ENCODE measurements at regions not wholly inside any gene's neighbourhood (a gene's known extent, or its start where the extent isn't known, plus 50 kb on each side); places are given as distances from the start of the nearest gene placed in this dataset.
"Not testable (repeated sequence)": the region's sequence is repeated elsewhere in the genome, so short reads cannot be mapped to it uniquely, and the experiment has no call there.

GRCh38 chr11:67802623-67803022, 128.2 kb upstream of the ALDH3B2 start:
- not testable (repeated sequence) for H3K9me3 Mint-ChIP-seq, H3K36me3 Mint-ChIP-seq, H3K4me3 Mint-ChIP-seq, ATAC-seq, H3K27ac Mint-ChIP-seq, H3K27me3 Mint-ChIP-seq
- peaks cover 17% of the 10 kb centered on the region for H3K4me1 Mint-ChIP-seq

GRCh38 chr11:67801397-67801796, 127.0 kb upstream of the ALDH3B2 start:
- H3K27ac Mint-ChIP-seq, H3K9me3 Mint-ChIP-seq, H3K36me3 Mint-ChIP-seq, H3K4me3 Mint-ChIP-seq, H3K27me3 Mint-ChIP-seq, ATAC-seq: not testable (repeated sequence)
- peaks cover 13% of the 10 kb centered on the region for H3K4me1 Mint-ChIP-seq

- not testable (repeated sequence) for H3K27me3 Mint-ChIP-seq, H3K9me3 Mint-ChIP-seq, H3K4me3 Mint-ChIP-seq, H3K27ac Mint-ChIP-seq, ATAC-seq, H3K36me3 Mint-ChIP-seq
- peaks cover 11% of the 10 kb centered on the region for H3K4me1 Mint-ChIP-seq
These were observed 126.2 kb upstream of the ALDH3B2 start for GRCh38 chr11:67800591-67800990.

GRCh38 chr11:67799808-67800207, 125.4 kb upstream of the ALDH3B2 start:
- H3K4me1 Mint-ChIP-seq = peaks cover 11% of the 10 kb centered on the region
- H3K36me3 Mint-ChIP-seq, ATAC-seq, H3K27ac Mint-ChIP-seq, H3K9me3 Mint-ChIP-seq, H3K4me3 Mint-ChIP-seq, H3K27me3 Mint-ChIP-seq: not testable (repeated sequence)

GRCh38 chr11:67797726-67798521, 123.5 kb upstream of the ALDH3B2 start:
- H3K4me3 Mint-ChIP-seq, H3K4me1 Mint-ChIP-seq, H3K9me3 Mint-ChIP-seq, ATAC-seq, H3K36me3 Mint-ChIP-seq, H3K27ac Mint-ChIP-seq, H3K27me3 Mint-ChIP-seq: not testable (repeated sequence)

GRCh38 chr11:67795746-67796145, 121.3 kb upstream of the ALDH3B2 start:
- H3K36me3 Mint-ChIP-seq = peaks cover 4% of the 10 kb centered on the region
- H3K27me3 Mint-ChIP-seq = peaks cover 21% of the 10 kb centered on the region
- H3K4me3 Mint-ChIP-seq = no peak overlapping the region
- ATAC-seq = no peak
- peaks cover 13% of the 10 kb centered on the region for H3K4me1 Mint-ChIP-seq
- no peaks in the 10 kb centered on the region for H3K9me3 Mint-ChIP-seq
- no peak overlapping the region for H3K27ac Mint-ChIP-seq

- peaks cover 22% of the 10 kb centered on the region for H3K27me3 Mint-ChIP-seq
- peaks cover 13% of the 10 kb centered on the region for H3K4me1 Mint-ChIP-seq
- H3K9me3 Mint-ChIP-seq, H3K36me3 Mint-ChIP-seq, ATAC-seq, H3K4me3 Mint-ChIP-seq, H3K27ac Mint-ChIP-seq: not testable (repeated sequence)
These were observed 119.3 kb upstream of the ALDH3B2 start for GRCh38 chr11:67793750-67794149.

- not testable (repeated sequence) for H3K36me3 Mint-ChIP-seq, H3K9me3 Mint-ChIP-seq, H3K4me3 Mint-ChIP-seq, ATAC-seq
- H3K27me3 Mint-ChIP-seq = peaks cover 22% of the 10 kb centered on the region
- H3K4me1 Mint-ChIP-seq = peaks cover 13% of the 10 kb centered on the region
- peak overlapping the region; percentile 43 for H3K27ac Mint-ChIP-seq
These were observed 118.0 kb upstream of the ALDH3B2 start for GRCh38 chr11:67792273-67792990.

- not testable (repeated sequence) for ATAC-seq, H3K9me3 Mint-ChIP-seq, H3K4me3 Mint-ChIP-seq, H3K36me3 Mint-ChIP-seq
- Mint-ChIP-seq H3K27me3 (peaks cover 22% of the 10 kb centered on the region), H3K4me1 (peaks cover 13% of the 10 kb centered on the region), H3K27ac (peak overlapping the region; percentile 43)
These were observed 117.3 kb upstream of the ALDH3B2 start for GRCh38 chr11:67791598-67792170.

GRCh38 chr11:67788341-67788695, 113.9 kb upstream of the ALDH3B2 start:
- not testable (repeated sequence) for H3K4me3 Mint-ChIP-seq, H3K36me3 Mint-ChIP-seq, ATAC-seq, H3K9me3 Mint-ChIP-seq, H3K27ac Mint-ChIP-seq
- H3K4me1 Mint-ChIP-seq = peaks cover 13% of the 10 kb centered on the region
- peaks cover 22% of the 10 kb centered on the region for H3K27me3 Mint-ChIP-seq

- H3K9me3 Mint-ChIP-seq, H3K36me3 Mint-ChIP-seq, ATAC-seq, H3K27ac Mint-ChIP-seq, H3K4me3 Mint-ChIP-seq: not testable (repeated sequence)
- Mint-ChIP-seq H3K4me1 (peaks cover 13% of the 10 kb centered on the region), H3K27me3 (peaks cover 22% of the 10 kb centered on the region)
These were observed 113.4 kb upstream of the ALDH3B2 start for GRCh38 chr11:67787681-67788340.

GRCh38 chr11:67781967-67782366, 107.5 kb upstream of the ALDH3B2 start:
- not testable (repeated sequence) for ATAC-seq, H3K9me3 Mint-ChIP-seq, H3K27ac Mint-ChIP-seq, H3K4me3 Mint-ChIP-seq, H3K4me1 Mint-ChIP-seq, H3K36me3 Mint-ChIP-seq
- peaks cover 29% of the 10 kb centered on the region for H3K27me3 Mint-ChIP-seq

GRCh38 chr11:67781506-67781905, 107.1 kb upstream of the ALDH3B2 start:
- not testable (repeated sequence) for H3K27ac Mint-ChIP-seq, ATAC-seq, H3K36me3 Mint-ChIP-seq, H3K4me1 Mint-ChIP-seq, H3K9me3 Mint-ChIP-seq, H3K4me3 Mint-ChIP-seq
- peaks cover 33% of the 10 kb centered on the region for H3K27me3 Mint-ChIP-seq

GRCh38 chr11:67780056-67780455, 105.6 kb upstream of the ALDH3B2 start:
- Mint-ChIP-seq H3K27ac (no peak overlapping the region), H3K27me3 (peaks cover 48% of the 10 kb centered on the region), H3K4me3 (no peak overlapping the region), H3K36me3 (no peaks in the 10 kb centered on the region), H3K4me1 (no peaks in the 10 kb centered on the region), H3K9me3 (no peaks in the 10 kb centered on the region)
- no peak for ATAC-seq

GRCh38 chr11:67779189-67779875, 104.9 kb upstream of the ALDH3B2 start:
- H3K27me3 Mint-ChIP-seq = peaks cover 55% of the 10 kb centered on the region
- H3K36me3 Mint-ChIP-seq, H3K9me3 Mint-ChIP-seq, H3K4me3 Mint-ChIP-seq, H3K4me1 Mint-ChIP-seq, ATAC-seq, H3K27ac Mint-ChIP-seq: not testable (repeated sequence)

Data from stimulated activated memory B cell treated with anti-CD40 and anti-IgM and Interleukin-4, amounts not matched to agents 10 μg/mL and 1 μg/mL and 100 μg/mL, for 72 hours (primary cell).